Activated naive CD8-positive, alpha-beta T cell treated with anti-CD3 and anti-CD28 coated beads, Interleukin-2, amount 10 ng/mL, durations not matched to agents 7 days and 5 days (primary cell): ENCODE measurements at regions not wholly inside any gene's neighbourhood (a gene's known extent, or its start where the extent isn't known, plus 50 kb on each side); places are given as distances from the start of the nearest gene placed in this dataset.

ENCODE experiments used
- ATAC-seq: fragments of 150-1000 bp; cut with Tn5 transposase; one replicate; pipeline ENCODE4 v1.10.0; 2021; ENCODE audit warnings: low read depth, moderate library complexity
- POLR2A ChIA-PET: fragments of 350-600 bp; sonication (Branson Sonifier 250); formaldehyde crosslinking; loops from one replicate; lab custom pipeline; 2021; ENCODE audit warnings: antibody characterized with exemption; lab: Charles Lee
- DNase-seq: peaks from one replicate; pipeline ENCODE4 v3.0.0; 2021
- H3K27ac Mint-ChIP-seq: one replicate; pipeline ENCODE4 v1.8.0; 2022; ENCODE audit warnings: mild to moderate bottlenecking, mixed read lengths
- H3K27me3 Mint-ChIP-seq: one replicate; pipeline ENCODE4 v1.8.0; 2022; ENCODE audit warnings: mild to moderate bottlenecking, moderate library complexity, mixed read lengths
- H3K36me3 Mint-ChIP-seq: one replicate; pipeline ENCODE4 v1.8.0; 2021; ENCODE audit warnings: mild to moderate bottlenecking, mixed read lengths
- H3K4me1 Mint-ChIP-seq: one replicate; pipeline ENCODE4 v1.8.0; 2021; ENCODE audit warnings: mixed read lengths
- H3K4me3 Mint-ChIP-seq: one replicate; pipeline ENCODE4 v1.8.0; 2022; ENCODE audit warnings: mild to moderate bottlenecking, moderate library complexity, mixed read lengths
- H3K9me3 Mint-ChIP-seq: one replicate; pipeline ENCODE4 v1.8.0; 2021; ENCODE audit warnings: mixed read lengths

GRCh38 chr3:102113421-102114041 is 264.2 kb downstream of the NFKBIZ start:
- Mint-ChIP-seq H3K27ac (peak overlapping the region; percentile 77), H3K36me3 (peaks cover 33% of the 10 kb centered on the region), H3K9me3 (peaks cover 12% of the 10 kb centered on the region), H3K4me1 (peaks cover 29% of the 10 kb centered on the region), H3K4me3 (peak overlapping the region; percentile 50), H3K27me3 (no peaks in the 10 kb centered on the region)
- peak; percentile 13 for ATAC-seq
- DNase-seq: peak; percentile 40
- POLR2A ChIA-PET: interaction anchor here (1.0 to 3.4 kb wide), 5 partner anchors 20 to 286 kb away, joined by 3 to 24 read pairs (median 4); partner anchors contain the start of gene NFKBIZ

GRCh38 chr3:102114264-102114979 is 265.1 kb downstream of the NFKBIZ start:
- Mint-ChIP-seq H3K36me3 (peaks cover 34% of the 10 kb centered on the region), H3K4me3 (peak overlapping the region; percentile 50), H3K27me3 (no peaks in the 10 kb centered on the region), H3K27ac (peak overlapping the region; percentile 77), H3K4me1 (peaks cover 29% of the 10 kb centered on the region), H3K9me3 (peaks cover 12% of the 10 kb centered on the region)
- ATAC-seq (peak; percentile 99), DNase-seq (peak; percentile 35)
- POLR2A ChIA-PET: interaction anchor here (1.0 to 3.4 kb wide), 6 partner anchors 21 to 287 kb away, joined by 3 to 24 read pairs (median 4); partner anchors contain the start of gene NFKBIZ

DNA sequence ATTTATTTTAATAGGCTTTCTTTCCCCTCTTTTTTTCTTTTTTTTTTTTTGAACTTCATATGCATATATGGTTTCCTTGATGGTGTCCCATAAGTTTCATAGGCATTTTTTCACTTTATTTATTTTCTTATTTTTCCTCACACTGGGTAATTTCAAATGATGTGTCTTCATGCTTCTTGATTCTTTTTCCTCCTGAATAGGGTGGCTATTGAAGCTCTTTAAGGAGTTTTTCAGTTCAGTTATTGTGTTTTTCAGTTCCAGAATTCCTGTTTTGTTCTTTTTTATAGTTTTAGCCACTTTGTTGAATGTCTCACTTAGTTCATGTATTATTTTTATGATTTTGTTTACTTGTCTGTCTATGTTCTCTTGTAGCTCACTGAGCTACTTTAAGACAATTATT is 273.2 kb downstream of the NFKBIZ start:
- no peaks in the 10 kb centered on the region for H3K27me3 Mint-ChIP-seq
- no peak overlapping the region for H3K27ac Mint-ChIP-seq
- ATAC-seq (no peak), DNase-seq (no peak)
- no peak overlapping the region for H3K4me3 Mint-ChIP-seq
- POLR2A ChIA-PET: no interaction called here
- peaks cover 33% of the 10 kb centered on the region for H3K36me3 Mint-ChIP-seq
- H3K9me3 Mint-ChIP-seq: peaks cover 24% of the 10 kb centered on the region
- H3K4me1 Mint-ChIP-seq: no peaks in the 10 kb centered on the region

- DNase-seq (no peak), ATAC-seq (no peak)
- POLR2A ChIA-PET: no interaction called here
- no peaks in the 10 kb centered on the region for H3K27me3 Mint-ChIP-seq
- no peaks in the 10 kb centered on the region for H3K4me1 Mint-ChIP-seq
- peaks cover 22% of the 10 kb centered on the region for H3K9me3 Mint-ChIP-seq
- no peak overlapping the region for H3K4me3 Mint-ChIP-seq
- H3K36me3 Mint-ChIP-seq: peaks cover 31% of the 10 kb centered on the region
- H3K27ac Mint-ChIP-seq: no peak overlapping the region
Observed at GRCh38 chr3:102123590-102124190, 274.4 kb downstream of the NFKBIZ start.

GRCh38 chr3:102124282-102124681 is 275.0 kb downstream of the NFKBIZ start:
- H3K27me3 Mint-ChIP-seq: no peaks in the 10 kb centered on the region
- H3K4me3 Mint-ChIP-seq: no peak overlapping the region
- DNase-seq: no peak
- POLR2A ChIA-PET: no interaction called here
- ATAC-seq: no peak
- no peaks in the 10 kb centered on the region for H3K4me1 Mint-ChIP-seq
- H3K9me3 Mint-ChIP-seq: peaks cover 22% of the 10 kb centered on the region
- H3K36me3 Mint-ChIP-seq: peaks cover 32% of the 10 kb centered on the region
- H3K27ac Mint-ChIP-seq: no peak overlapping the region

- Mint-ChIP-seq H3K4me3 (no peak overlapping the region), H3K9me3 (peaks cover 22% of the 10 kb centered on the region), H3K27ac (no peak overlapping the region), H3K36me3 (peaks cover 32% of the 10 kb centered on the region), H3K27me3 (no peaks in the 10 kb centered on the region), H3K4me1 (peaks cover under 1% of the 10 kb centered on the region)
- DNase-seq: no peak
- POLR2A ChIA-PET: no interaction called here
- ATAC-seq: no peak
Observed at GRCh38 chr3:102124704-102125103, 275.4 kb downstream of the NFKBIZ start.

GRCh38 chr3:102125197-102125993 is 276.1 kb downstream of the NFKBIZ start:
- no peaks in the 10 kb centered on the region for H3K27me3 Mint-ChIP-seq
- H3K36me3 Mint-ChIP-seq: peaks cover 29% of the 10 kb centered on the region
- peaks cover 21% of the 10 kb centered on the region for H3K9me3 Mint-ChIP-seq
- no peak overlapping the region for H3K4me3 Mint-ChIP-seq
- peaks cover 6% of the 10 kb centered on the region for H3K4me1 Mint-ChIP-seq
- H3K27ac Mint-ChIP-seq: no peak overlapping the region
- no peak for ATAC-seq
- POLR2A ChIA-PET: no interaction called here
- no peak for DNase-seq

- H3K27ac Mint-ChIP-seq: no peak overlapping the region
- POLR2A ChIA-PET: no interaction called here
- no peak overlapping the region for H3K4me3 Mint-ChIP-seq
Observed at GRCh38 chr3:102125994-102126368, 276.7 kb downstream of the NFKBIZ start.

GRCh38 chr3:102129760-102130608 is 280.7 kb downstream of the NFKBIZ start:
- POLR2A ChIA-PET: interaction anchor here (1.2 kb wide), 1 partner anchor 281 kb away, joined by 3 read pairs; the partner anchor contains the start of gene NFKBIZ
- ATAC-seq (no peak), DNase-seq (no peak)
- H3K27ac Mint-ChIP-seq: peak overlapping the region; percentile 39
- H3K9me3 Mint-ChIP-seq: peaks cover 8% of the 10 kb centered on the region
- no peak overlapping the region for H3K4me3 Mint-ChIP-seq
- no peaks in the 10 kb centered on the region for H3K27me3 Mint-ChIP-seq
- H3K36me3 Mint-ChIP-seq: peaks cover 8% of the 10 kb centered on the region
- H3K4me1 Mint-ChIP-seq: peaks cover 8% of the 10 kb centered on the region

More at GRCh38 chr3:102125994-102126368, 276.7 kb downstream of the NFKBIZ start:
- Mint-ChIP-seq H3K36me3 (peaks cover 26% of the 10 kb centered on the region), H3K4me1 (peaks cover 6% of the 10 kb centered on the region), H3K27me3 (no peaks in the 10 kb centered on the region), H3K9me3 (peaks cover 18% of the 10 kb centered on the region)
- ATAC-seq (no peak), DNase-seq (no peak)

DNA sequence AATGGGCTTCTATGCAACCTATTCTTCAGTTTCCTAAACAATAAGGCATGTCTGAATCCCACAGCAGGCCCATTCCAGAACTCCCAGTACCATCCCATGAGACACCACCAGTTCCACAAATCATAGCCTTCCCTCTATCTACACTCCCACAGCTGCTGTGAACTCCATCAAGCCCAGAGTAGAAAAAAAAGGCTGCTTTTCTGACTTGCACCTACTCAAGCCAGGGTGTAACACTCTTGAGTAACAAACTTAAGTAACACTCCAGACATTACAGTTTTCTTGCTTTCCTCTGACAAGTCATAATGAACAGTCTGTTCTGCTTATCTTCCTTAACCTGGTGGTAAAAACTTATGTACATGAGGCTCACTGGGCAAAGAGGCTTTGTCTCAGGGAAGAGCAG is 283.1 kb downstream of the NFKBIZ start:
- ATAC-seq (no peak), DNase-seq (no peak)
- peaks cover 7% of the 10 kb centered on the region for H3K9me3 Mint-ChIP-seq
- H3K4me1 Mint-ChIP-seq: peaks cover 14% of the 10 kb centered on the region
- H3K27ac Mint-ChIP-seq: no peak overlapping the region
- H3K27me3 Mint-ChIP-seq: no peaks in the 10 kb centered on the region
- POLR2A ChIA-PET: no interaction called here
- no peak overlapping the region for H3K4me3 Mint-ChIP-seq
- peaks cover 7% of the 10 kb centered on the region for H3K36me3 Mint-ChIP-seq

DNA sequence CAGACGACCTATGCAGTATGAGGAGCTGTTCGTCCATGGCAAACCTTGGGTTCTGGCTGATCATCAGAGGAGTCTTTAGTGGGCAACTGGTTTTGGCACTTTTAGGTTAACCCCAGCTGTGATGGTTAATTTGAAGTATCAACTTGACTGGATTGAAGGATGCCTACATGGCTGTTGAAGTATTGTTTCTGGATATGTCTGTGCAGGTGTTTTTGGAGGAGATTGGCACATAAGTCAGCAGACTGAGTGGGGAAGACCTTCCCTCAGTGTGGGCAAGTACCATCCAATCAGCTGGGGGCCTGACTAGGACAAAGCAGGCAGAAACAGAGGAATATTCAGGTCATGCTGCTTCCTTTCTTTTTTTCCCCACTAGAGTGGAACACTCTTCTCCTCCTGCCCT is 284.1 kb downstream of the NFKBIZ start:
- no peak for DNase-seq
- H3K4me1 Mint-ChIP-seq: peaks cover 14% of the 10 kb centered on the region
- no peak for ATAC-seq
- no peaks in the 10 kb centered on the region for H3K27me3 Mint-ChIP-seq
- H3K9me3 Mint-ChIP-seq: peaks cover 7% of the 10 kb centered on the region
- H3K36me3 Mint-ChIP-seq: peaks cover 7% of the 10 kb centered on the region
- no peak overlapping the region for H3K4me3 Mint-ChIP-seq
- POLR2A ChIA-PET: no interaction called here
- H3K27ac Mint-ChIP-seq: no peak overlapping the region

GRCh38 chr3:102135316-102135715 is 286.0 kb downstream of the NFKBIZ start:
- DNase-seq (no peak), ATAC-seq (no peak)
- H3K27ac Mint-ChIP-seq: no peak overlapping the region
- H3K9me3 Mint-ChIP-seq: peaks cover 7% of the 10 kb centered on the region
- no peaks in the 10 kb centered on the region for H3K27me3 Mint-ChIP-seq
- peaks cover 3% of the 10 kb centered on the region for H3K36me3 Mint-ChIP-seq
- H3K4me3 Mint-ChIP-seq: no peak overlapping the region
- peaks cover 10% of the 10 kb centered on the region for H3K4me1 Mint-ChIP-seq
- POLR2A ChIA-PET: no interaction called here
